Mesenchymal stem cell (in vitro differentiated cells and primary cell): ENCODE measurements at regions not wholly inside any gene's neighbourhood (a gene's known extent, or its start where the extent isn't known, plus 50 kb on each side); places are given as distances from the start of the nearest gene placed in this dataset.

ENCODE experiments used
- DNase-seq: peaks from one replicate; pipeline ENCODE4 v3.0.0-alpha.2; 2013
- H2AFZ ChIP-seq: one replicate; pipeline ENCODE4 v1.6.1; 2013; ENCODE audit warnings: low read depth, mild to moderate bottlenecking, control low read depth, inconsistent platforms, low read length, moderate library complexity
- H2AK5ac ChIP-seq: 2 replicates; pipeline ENCODE4 v1.6.1; 2013; ENCODE audit warnings: low read length, moderate library complexity, mild to moderate bottlenecking, inconsistent platforms; ENCODE audit not compliant: severe bottlenecking
- H2BK120ac ChIP-seq: one replicate; pipeline ENCODE4 v1.6.1; 2013; ENCODE audit warnings: low read depth, mild to moderate bottlenecking, inconsistent platforms, low read length, moderate library complexity
- H2BK12ac ChIP-seq, 2 experiments: one replicate each; pipeline ENCODE4 v1.6.1; 2013; ENCODE audit warnings: inconsistent platforms in 2 of 2, low read length in 2 of 2, mild to moderate bottlenecking in 2 of 2, moderate library complexity in 2 of 2, control low read depth in 1 of 2
- H2BK15ac ChIP-seq: one replicate; pipeline ENCODE4 v1.6.1; 2013; ENCODE audit warnings: mild to moderate bottlenecking, low read depth, inconsistent platforms; ENCODE audit not compliant: poor library complexity, severe bottlenecking
- H2BK5ac ChIP-seq: 2 replicates; pipeline ENCODE4 v1.6.1; 2013; ENCODE audit warnings: low read depth, mild to moderate bottlenecking, low read length, control low read depth, inconsistent platforms; ENCODE audit not compliant: poor library complexity, severe bottlenecking
- H3K14ac ChIP-seq, 2 experiments: one replicate each; pipeline ENCODE4 v1.6.1; 2013; ENCODE audit warnings: inconsistent platforms in 2 of 2, low read length in 2 of 2, control low read depth in 1 of 2, mild to moderate bottlenecking in 1 of 2, moderate library complexity in 1 of 2
- H3K18ac ChIP-seq, 2 experiments: one replicate each; pipeline ENCODE4 v1.6.1; 2013; ENCODE audit warnings: inconsistent platforms in 2 of 2, low read length in 2 of 2, control low read depth in 1 of 2, low read depth in 1 of 2, mild to moderate bottlenecking in 1 of 2
- H3K23ac ChIP-seq, 2 experiments: one replicate each; pipeline ENCODE4 v1.6.1; 2013; ENCODE audit warnings: inconsistent platforms in 2 of 2, low read length in 2 of 2, mild to moderate bottlenecking in 2 of 2, moderate library complexity in 2 of 2, control low read depth in 1 of 2
- H3K27ac ChIP-seq: 2 replicates; pipeline ENCODE4 v1.5.1; 2013; ENCODE audit warnings: mild to moderate bottlenecking, moderate library complexity, low read length, control low read depth, inconsistent platforms; ENCODE audit not compliant: poor library complexity, severe bottlenecking
- H3K27me3 ChIP-seq, 2 experiments: 2 replicates each; pipeline versions ENCODE4 v1.6.1 to v1.7.0; 2013; ENCODE audit warnings: low read length in 2 of 2, mild to moderate bottlenecking in 2 of 2, moderate library complexity in 2 of 2, control low read depth in 1 of 2, inconsistent platforms in 1 of 2; ENCODE audit not compliant: control insufficient read depth in 1 of 2, insufficient read depth in 1 of 2
- H3K36me3 ChIP-seq, 2 experiments: 2 replicates each; pipeline versions ENCODE4 v1.6.1 to v1.7.0; 2013; ENCODE audit warnings: low read length in 2 of 2, control low read depth in 1 of 2, inconsistent platforms in 1 of 2, low read depth in 1 of 2, mild to moderate bottlenecking in 1 of 2; ENCODE audit not compliant: insufficient read depth in 2 of 2, control insufficient read depth in 1 of 2
- H3K4ac ChIP-seq, 2 experiments: one replicate each; pipeline ENCODE4 v1.6.1; 2013; ENCODE audit warnings: inconsistent platforms in 2 of 2, low read length in 2 of 2, mild to moderate bottlenecking in 2 of 2, moderate library complexity in 2 of 2, control low read depth in 1 of 2, low read depth in 1 of 2
- H3K4me1 ChIP-seq: 2 replicates; pipeline ENCODE4 v1.6.1; 2013; ENCODE audit warnings: low read depth, low read length, control low read depth; ENCODE audit not compliant: control insufficient read depth, insufficient read depth
- H3K4me2 ChIP-seq: 2 replicates; pipeline ENCODE4 v1.6.1; 2013; ENCODE audit warnings: low read length, mild to moderate bottlenecking, inconsistent platforms; ENCODE audit not compliant: poor library complexity, severe bottlenecking
- H3K4me3 ChIP-seq, 2 experiments: 2 replicates each; pipeline versions ENCODE4 v1.5.1 to v1.7.0; 2013; ENCODE audit warnings: low read length in 2 of 2, mild to moderate bottlenecking in 2 of 2, control low read depth in 1 of 2, low read depth in 1 of 2; ENCODE audit not compliant: insufficient read depth in 1 of 2
- H3K79me1 ChIP-seq: replicated peaks from 2 replicates; pipeline ENCODE4 v1.6.1; 2013; ENCODE audit warnings: mild to moderate bottlenecking, control low read depth, low read length, inconsistent platforms; ENCODE audit not compliant: poor library complexity, severe bottlenecking
- H3K9ac ChIP-seq: 2 replicates; pipeline ENCODE4 v1.7.0; 2013; ENCODE audit warnings: mild to moderate bottlenecking, low read length, moderate library complexity
- H3K9me3 ChIP-seq: 2 replicates; pipeline ENCODE4 v1.7.0; 2013; ENCODE audit warnings: mild to moderate bottlenecking, low read length; ENCODE audit not compliant: control insufficient read depth
- H4K8ac ChIP-seq: one replicate; pipeline ENCODE4 v1.6.1; 2013; ENCODE audit warnings: inconsistent platforms, mild to moderate bottlenecking, low read length, moderate library complexity
- H4K91ac ChIP-seq: one replicate; pipeline ENCODE4 v1.6.1; 2013; ENCODE audit warnings: mild to moderate bottlenecking, low read length, inconsistent platforms
- WGBS: methylation state at CpG from one replicate; pipeline ENCODE4 v1.1.7; 2013; ENCODE audit warnings: mixed read lengths; 5-methylcytosine and 5-hydroxymethylcytosine counted together

- H2BK5ac ChIP-seq: no peak overlapping the region
- H4K8ac ChIP-seq: no peak overlapping the region
- no peak overlapping the region for H3K9ac ChIP-seq
- peaks cover 55% of the 10 kb centered on the region for H3K9me3 ChIP-seq
- H3K27ac ChIP-seq: no peak overlapping the region
- no peaks in the 10 kb centered on the region for H3K79me1 ChIP-seq
- no peak overlapping the region for H3K18ac ChIP-seq
- no peak overlapping the region for H2AFZ ChIP-seq
- no peak for DNase-seq
- no peak overlapping the region for H2BK12ac ChIP-seq
- H3K4me1 ChIP-seq: no peaks in the 10 kb centered on the region
- no peak overlapping the region for H2BK120ac ChIP-seq
- no peak overlapping the region for H3K14ac ChIP-seq
- no peaks in the 10 kb centered on the region for H3K36me3 ChIP-seq
- WGBS: 66% methylated on average over 5 of the region's 5 CpGs
- H3K4ac ChIP-seq: no peak overlapping the region
- H2AK5ac ChIP-seq: no peak overlapping the region
- H3K27me3 ChIP-seq: peaks cover 23 to 26% of the 10 kb centered on the region in 2 experiments
- no peak overlapping the region for H4K91ac ChIP-seq
- H3K4me3 ChIP-seq: no peak overlapping the region
- H3K23ac ChIP-seq: no peak overlapping the region
- no peak overlapping the region for H3K4me2 ChIP-seq
- H2BK15ac ChIP-seq: no peak overlapping the region
Observed at GRCh38 chr3:72227486-72228070, 442.6 kb upstream of the PROK2 start.

DNA sequence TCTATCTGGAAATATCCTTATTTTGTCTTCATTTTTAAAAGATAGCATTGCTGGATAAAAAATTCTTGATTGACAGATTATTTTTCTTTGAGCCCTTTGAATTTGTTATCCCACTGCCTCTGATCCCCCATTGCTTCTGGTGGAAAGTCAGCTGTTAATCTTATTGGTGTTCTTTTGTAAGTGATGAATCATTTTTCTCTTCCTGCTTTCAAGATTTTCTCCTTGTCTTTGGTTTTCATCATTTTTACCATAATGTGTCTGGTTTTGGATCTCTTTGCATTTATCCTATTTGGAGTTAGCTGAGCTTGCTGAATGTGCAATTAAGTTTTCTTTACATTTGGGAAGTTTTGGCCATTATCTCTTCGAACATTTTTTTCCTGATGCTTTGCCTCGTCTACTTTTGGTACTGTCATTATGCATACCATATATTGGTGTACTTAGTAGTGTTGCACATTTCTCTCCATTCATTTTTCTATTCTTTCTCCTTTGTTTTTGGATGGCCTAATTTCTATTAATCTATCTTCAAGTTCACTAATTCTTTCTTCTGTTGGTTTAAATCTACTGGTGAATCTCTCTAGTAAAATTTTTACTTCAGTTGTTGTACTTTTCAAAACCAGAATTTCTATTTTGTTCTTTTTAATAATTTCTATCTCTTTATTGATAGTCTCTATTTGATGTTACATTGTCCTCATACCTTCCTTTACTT is 440.0 kb upstream of the PROK2 start:
- Histone ChIP-seq H3K4me2 (no peak overlapping the region), H4K8ac (no peak overlapping the region), H3K4ac (no peak overlapping the region), H3K9ac (no peak overlapping the region), H3K4me3 (no peak overlapping the region), H3K14ac (no peak overlapping the region), H3K4me1 (no peaks in the 10 kb centered on the region), H2BK12ac (no peak overlapping the region), H2AFZ (no peak overlapping the region), H2BK5ac (no peak overlapping the region), H3K27me3 (peaks cover 6 to 23% of the 10 kb centered on the region in 2 experiments), H3K79me1 (no peaks in the 10 kb centered on the region), H4K91ac (no peak overlapping the region), H3K27ac (no peak overlapping the region), H2BK120ac (no peak overlapping the region), H3K23ac (no peak overlapping the region), H3K36me3 (no peaks in the 10 kb centered on the region), H3K18ac (no peak overlapping the region), H3K9me3 (peaks cover 55% of the 10 kb centered on the region), H2AK5ac (no peak overlapping the region), H2BK15ac (no peak overlapping the region)
- whole genome bisulfite sequencing: no CpG with 5 or more reads among the region's 2 CpGs
- no peak for DNase-seq

DNA sequence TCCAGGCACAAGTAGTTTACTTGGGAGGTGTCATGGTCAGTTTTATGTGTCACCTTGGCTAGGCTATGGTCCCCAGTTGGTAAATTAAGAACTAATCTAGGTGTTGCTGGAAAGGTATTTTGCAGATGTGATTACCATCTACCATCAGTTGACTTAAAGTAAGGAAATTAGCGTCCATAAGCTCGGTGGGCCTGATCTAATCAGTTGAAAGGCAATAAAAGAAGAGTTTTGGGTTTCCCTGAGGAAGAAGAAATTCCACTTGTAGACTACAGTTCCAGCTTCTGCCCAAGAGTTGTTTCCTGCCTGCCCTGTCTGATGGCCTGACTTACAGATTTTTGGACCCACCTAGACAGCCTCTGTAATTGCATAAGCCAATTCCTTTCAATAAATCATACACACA is 438.7 kb upstream of the PROK2 start:
- Histone ChIP-seq H3K18ac (no peak overlapping the region), H3K4ac (no peak overlapping the region), H4K8ac (no peak overlapping the region), H3K4me2 (no peak overlapping the region), H3K27ac (no peak overlapping the region), H2BK12ac (no peak overlapping the region), H3K14ac (no peak overlapping the region), H3K4me3 (no peak overlapping the region), H3K4me1 (no peaks in the 10 kb centered on the region), H3K27me3 (peaks cover 6 to 13% of the 10 kb centered on the region in 2 experiments), H3K79me1 (no peaks in the 10 kb centered on the region), H3K36me3 (no peaks in the 10 kb centered on the region), H2AFZ (no peak overlapping the region), H2BK5ac (no peak overlapping the region), H2BK120ac (no peak overlapping the region), H3K9me3 (peaks cover 54% of the 10 kb centered on the region), H3K9ac (no peak overlapping the region), H2BK15ac (no peak overlapping the region), H4K91ac (no peak overlapping the region), H3K23ac (no peak overlapping the region), H2AK5ac (no peak overlapping the region)
- WGBS: 63% methylated on average over 2 of the region's 2 CpGs
- no peak for DNase-seq

DNA sequence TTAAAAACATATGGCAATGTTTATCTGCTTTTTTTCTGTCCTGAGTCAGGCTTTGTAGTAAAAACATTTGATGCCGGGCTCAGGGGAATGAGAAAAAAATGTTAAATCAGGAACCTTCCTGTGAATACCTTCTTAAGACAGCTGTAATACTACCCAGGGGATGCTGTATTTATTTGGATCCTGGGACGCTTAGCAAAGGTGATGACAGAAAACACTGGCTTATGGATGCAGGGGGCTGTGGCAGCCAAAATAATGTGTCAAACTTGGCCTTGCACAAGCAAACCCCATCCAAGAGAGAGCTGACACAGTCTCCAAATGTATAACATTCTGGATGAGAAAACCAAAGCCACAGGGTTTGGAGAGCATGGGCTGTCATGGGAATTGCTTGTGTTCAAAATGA is 438.2 kb upstream of the PROK2 start:
- Histone ChIP-seq H2BK5ac (no peak overlapping the region), H3K4me3 (no peak overlapping the region), H2AK5ac (no peak overlapping the region), H4K8ac (no peak overlapping the region), H3K4me2 (no peak overlapping the region), H3K79me1 (no peaks in the 10 kb centered on the region), H2BK15ac (no peak overlapping the region), H3K4me1 (no peaks in the 10 kb centered on the region), H3K9me3 (peaks cover 48% of the 10 kb centered on the region), H2AFZ (no peak overlapping the region), H3K23ac (no peak overlapping the region), H2BK12ac (no peak overlapping the region), H3K27ac (no peak overlapping the region), H3K9ac (no peak overlapping the region), H3K14ac (no peak overlapping the region), H3K4ac (no peak overlapping the region), H4K91ac (no peak overlapping the region), H3K36me3 (no peaks in the 10 kb centered on the region), H2BK120ac (no peak overlapping the region), H3K27me3 (peaks cover 8 to 9% of the 10 kb centered on the region in 2 experiments), H3K18ac (no peak overlapping the region)
- no peak for DNase-seq
- WGBS: 85% methylated on average over 2 of the region's 2 CpGs
